ENCODE measurements at regions not wholly inside any gene's neighbourhood (a gene's known extent, or its start where the extent isn't known, plus 50 kb on each side); places are given as distances from the start of the nearest gene placed in this dataset.

GRCh38 chr2:446303-446874 lies 158.5 kb upstream of the ALKAL2 start (continued):
- TF ChIP-seq POLR2AphosphoS5 (IDR thresholded peaks at IDR 0.05; ENCODE audit: low read depth, low read length) (no peak), EZH2 (IDR thresholded peaks at IDR 0.05) (no peak), RAD21 (IDR thresholded peaks at IDR 0.05; ENCODE audit: low read depth) (no peak), ZBTB33 (IDR thresholded peaks at IDR 0.05; ENCODE audit: extremely low read depth, insufficient replicate concordance, low read length) (no peak), EZH2phosphoT487 (IDR thresholded peaks at IDR 0.05; ENCODE audit: borderline replicate concordance) (no peak), ELF1 (IDR thresholded peaks at IDR 0.05; ENCODE audit: borderline replicate concordance, low read depth) (no peak), ZNF274 (IDR thresholded peaks at IDR 0.05; ENCODE audit: low read depth, low read length) (no peak), SP1 (IDR thresholded peaks at IDR 0.05; ENCODE audit: low read depth) (no peak), MAX (IDR thresholded peaks at IDR 0.05) (no peak)

GRCh38 chr2:445896-446295 lies 158.0 kb upstream of the ALKAL2 start:
- CTCF ChIA-PET: no interaction called here
- Histone ChIP-seq H3K4me3 (replicated peaks in 1 of 2; ENCODE audit: low read depth in 1 of 2, low read length in 2 of 2) (no peak overlapping the region), H3K4me2 (ENCODE audit: low read length) (no peak overlapping the region), H3K9me2 (ENCODE audit: insufficient read depth) (no peaks in the 10 kb centered on the region), H3K79me2 (ENCODE audit: insufficient read depth, low read length) (no peaks in the 10 kb centered on the region), H4K20me1 (ENCODE audit: insufficient read depth) (no peaks in the 10 kb centered on the region), H2AFZ (ENCODE audit: low read depth, low read length, poor library complexity, severe bottlenecking) (no peak overlapping the region), H3K27ac (ENCODE audit: low read depth, low read length) (no peak overlapping the region), H3K9ac (ENCODE audit: low read length) (no peak overlapping the region), H3K36me3 (ENCODE audit: control insufficient read depth in 1 of 2, insufficient read depth in 2 of 2, low read length in 2 of 2) (no peaks in the 10 kb centered on the region), H3K27me3 (ENCODE audit: insufficient read depth, low read length) (peaks cover 9% of the 10 kb centered on the region; the same call in 1 of the 2 replicates), H3K4me1 (ENCODE audit: control insufficient read depth in 1 of 2, insufficient read depth in 2 of 2, low read length in 2 of 2) (no peaks in the 10 kb centered on the region), H3K9me3 (ENCODE audit: control insufficient read depth in 1 of 2, insufficient read depth in 1 of 2, low read depth in 1 of 2, low read length in 2 of 2) (no peaks in the 10 kb centered on the region)
- RAD21 ChIA-PET (ENCODE audit: low non-redundant PET in 1 of 2, low total read pairs in 2 of 2, uncharacterized antibody in 2 of 2, unreplicated experiment in 2 of 2): no interaction called here
- no TSS peak for BruUV-seq (replicated peaks)
- ATAC-seq: no peak
- DNase-seq (ENCODE audit: low read depth, low spot score): no peak
- POLR2A ChIA-PET: no interaction called here
- intact Hi-C loops (cut with micrococcal nuclease): no loop called here
- no peak for TF ChIP-seq CTCF (IDR thresholded peaks at IDR 0.05 in 2 of 3, conservative IDR thresholded peaks at IDR 0.05 in 1 of 3; ENCODE audit: borderline replicate concordance in 1 of 3, insufficient read depth in 1 of 3, low read depth in 2 of 3, low read length in 2 of 3)

All from HCT116 (cell line).